HS-5 (cell line): ENCODE measurements at regions not wholly inside any gene's neighbourhood (a gene's known extent, or its start where the extent isn't known, plus 50 kb on each side); places are given as distances from the start of the nearest gene placed in this dataset.

Experiments used
- DNase-seq: peaks from one replicate; pipeline ENCODE4 v3.0.0-alpha.2; 2012; ENCODE audit warnings: low read depth

- DNase-seq, result no peak
Observed at GRCh38 chr5:168022446-168023169, 268.8 kb upstream of the WWC1 start.

- no peak for DNase-seq
Observed at GRCh38 chr5:168023191-168023590, 268.3 kb upstream of the WWC1 start.

GRCh38 chr5:168024306-168024705, 267.1 kb upstream of the WWC1 start:
- no peak for DNase-seq

- DNase-seq, result no peak
Observed at GRCh38 chr5:168027007-168027406, 264.4 kb upstream of the WWC1 start.

GRCh38 chr5:168030912-168031311, 260.5 kb upstream of the WWC1 start:
- DNase-seq, result no peak

GRCh38 chr5:168031614-168032013, 259.8 kb upstream of the WWC1 start:
- DNase-seq, result no peak

- DNase-seq, result no peak
Observed at GRCh38 chr5:168039039-168039438, 252.4 kb upstream of the WWC1 start.

GRCh38 chr5:168039566-168040248, 251.7 kb upstream of the WWC1 start:
- DNase-seq, result no peak

GRCh38 chr5:168041583-168041982, 249.9 kb upstream of the WWC1 start:
- no peak for DNase-seq

GRCh38 chr5:168042284-168043068, 249.0 kb upstream of the WWC1 start:
- DNase-seq, result no peak

GRCh38 chr5:168046163-168046562, 245.3 kb upstream of the WWC1 start:
- DNase-seq, result no peak

- peak; percentile 11 for DNase-seq
Observed at GRCh38 chr5:168047043-168047668, 244.3 kb upstream of the WWC1 start.

GRCh38 chr5:168047669-168048111, 243.8 kb upstream of the WWC1 start:
- no peak for DNase-seq

- DNase-seq, result no peak
Observed at GRCh38 chr5:168048486-168048885, 243.0 kb upstream of the WWC1 start.

GRCh38 chr5:168052686-168053085, 238.8 kb upstream of the WWC1 start:
- DNase-seq, result no peak

GRCh38 chr5:168054091-168054490, 237.4 kb upstream of the WWC1 start:
- DNase-seq, result no peak

GRCh38 chr5:168055141-168055683, 236.2 kb upstream of the WWC1 start:
- no peak for DNase-seq

GRCh38 chr5:168055961-168056360, 235.5 kb upstream of the WWC1 start:
- DNase-seq, result no peak

- DNase-seq, result no peak
Observed at GRCh38 chr5:168056499-168057182, 234.8 kb upstream of the WWC1 start.

GRCh38 chr5:168057905-168058304, 233.5 kb upstream of the WWC1 start:
- DNase-seq, result no peak

GRCh38 chr5:168059131-168059530, 232.3 kb upstream of the WWC1 start:
- DNase-seq, result no peak

GRCh38 chr5:168062239-168062638, 229.2 kb upstream of the WWC1 start:
- DNase-seq, result no peak
